SU-DHL-6 (cell line): ENCODE measurements at regions not wholly inside any gene's neighbourhood (a gene's known extent, or its start where the extent isn't known, plus 50 kb on each side); places are given as distances from the start of the nearest gene placed in this dataset.

Experiments used
- H2AFZ ChIP-seq: fragments of 200-600 bp; sonication (generic); 2 replicates; pipeline ENCODE4 v1.6.1; 2014; ENCODE audit warnings: low read depth, mild to moderate bottlenecking, moderate library complexity, mixed read lengths, antibody characterized with exemption, low read length; ENCODE audit not compliant: severe bottlenecking
- H3F3A ChIP-seq: fragments of 200-600 bp; shearing (Covaris generic); 2 replicates; pipeline ENCODE4 v1.6.0; 2016; ENCODE audit warnings: antibody characterized with exemption, mild to moderate bottlenecking; ENCODE audit not compliant: insufficient read depth
- H3K27ac ChIP-seq: fragments of 200-600 bp; sonication (generic); 2 replicates; pipeline ENCODE4 v1.5.1; 2016; ENCODE audit warnings: low read depth, mild to moderate bottlenecking, low read length, moderate library complexity, mixed read lengths
- H3K27me3 ChIP-seq: fragments of 200-600 bp; sonication (generic), shearing (Covaris generic); 2 replicates; pipeline ENCODE4 v1.6.0; 2014; ENCODE audit warnings: mild to moderate bottlenecking, low read length
- H3K36me3 ChIP-seq: fragments of 200-600 bp; sonication (generic); 2 replicates; pipeline ENCODE4 v1.6.1; 2014; ENCODE audit warnings: mild to moderate bottlenecking, low read length, mixed read lengths
- H3K4me2 ChIP-seq: fragments of 300-600, 200-600 bp; shearing (Covaris generic), sonication (generic); 2 replicates; pipeline ENCODE4 v1.6.0; 2014; ENCODE audit warnings: low read length, low read depth, mild to moderate bottlenecking; ENCODE audit not compliant: poor library complexity, severe bottlenecking
- H3K4me3 ChIP-seq: fragments of 200-600 bp; sonication (generic); 2 replicates; pipeline ENCODE4 v1.5.1; 2014; ENCODE audit warnings: antibody characterized with exemption, low read length, mild to moderate bottlenecking, mixed read lengths; ENCODE audit not compliant: insufficient read depth, poor library complexity, severe bottlenecking
- H3K79me2 ChIP-seq: fragments of 200-600 bp; sonication (generic); 2 replicates; pipeline ENCODE4 v1.6.1; 2014; ENCODE audit warnings: mild to moderate bottlenecking, low read length, moderate library complexity; ENCODE audit not compliant: insufficient read depth
- H3K9ac ChIP-seq: fragments of 200-600 bp; sonication (generic); 2 replicates; pipeline ENCODE4 v1.7.0; 2014; ENCODE audit warnings: mild to moderate bottlenecking, low read length
- H3K9me2 ChIP-seq: fragments of 200-600 bp; sonication (generic); replicated peaks from 2 replicates; pipeline ENCODE4 v1.6.1; 2014; ENCODE audit warnings: low read length; ENCODE audit not compliant: insufficient read depth
- H3K9me3 ChIP-seq: fragments of 200-600 bp; sonication (generic); 2 replicates; pipeline ENCODE4 v1.6.1; 2014; ENCODE audit warnings: low read length, mixed read lengths; ENCODE audit not compliant: insufficient read depth
- H4K20me1 ChIP-seq: fragments of 200-600 bp; sonication (generic); 2 replicates; pipeline ENCODE4 v1.6.1; 2014; ENCODE audit warnings: low read depth, mild to moderate bottlenecking, antibody characterized with exemption, low read length, moderate library complexity, mixed read lengths
- CTCF ChIP-seq: fragments of 200-600 bp; sonication (generic); IDR thresholded peaks from one replicate; pipeline ENCODE4 v1.5.1; 2017; ENCODE audit warnings: antibody characterized with exemption, mild to moderate bottlenecking, low read length, moderate library complexity; ENCODE audit not compliant: insufficient read depth, poor library complexity, severe bottlenecking
- EZH2phosphoT487 ChIP-seq: fragments of 200-600 bp; sonication (generic), shearing (Covaris generic); conservative IDR thresholded peaks from 2 replicates; pipeline ENCODE4 v1.6.1; 2018; ENCODE audit warnings: mild to moderate bottlenecking, antibody characterized with exemption, low read length, moderate library complexity, mixed read lengths

- H3F3A ChIP-seq = no peaks in the 10 kb centered on the region
- H3K9ac ChIP-seq = no peak overlapping the region
- no peaks in the 10 kb centered on the region for H3K36me3 ChIP-seq
- no peak overlapping the region for H2AFZ ChIP-seq
- no peak overlapping the region for H3K27ac ChIP-seq
- H3K4me3 ChIP-seq = no peak overlapping the region
- H3K9me3 ChIP-seq = no peaks in the 10 kb centered on the region
- H3K4me2 ChIP-seq = no peak overlapping the region
- TF ChIP-seq EZH2phosphoT487 = no peak
- H4K20me1 ChIP-seq = no peaks in the 10 kb centered on the region
- H3K27me3 ChIP-seq = no peaks in the 10 kb centered on the region
- no peaks in the 10 kb centered on the region for H3K9me2 ChIP-seq
- H3K79me2 ChIP-seq = no peaks in the 10 kb centered on the region
Observed at GRCh38 chr2:142682528-142682927, 194.9 kb upstream of the KYNU start.

DNA sequence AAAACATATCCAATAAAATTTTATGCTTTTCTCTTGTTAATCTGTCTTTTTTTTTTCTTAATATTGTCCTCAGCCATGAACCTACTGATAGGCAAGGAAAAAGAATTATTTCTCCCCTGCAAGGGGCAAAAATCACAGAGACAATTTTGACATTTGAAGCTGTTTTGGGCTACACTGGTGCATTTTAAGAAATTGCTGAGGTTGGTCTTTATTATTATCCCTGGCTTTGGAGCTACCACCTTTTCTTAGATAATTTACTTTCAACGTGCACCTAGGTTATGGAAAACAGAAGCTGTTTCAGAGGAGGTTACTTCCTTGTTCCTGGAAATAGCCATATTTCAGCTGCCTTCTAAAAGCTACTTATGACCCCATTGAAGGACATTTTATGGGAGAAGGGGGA is 195.5 kb upstream of the KYNU start:
- Histone ChIP-seq H3K9me3 (no peaks in the 10 kb centered on the region), H2AFZ (no peak overlapping the region), H3K36me3 (no peaks in the 10 kb centered on the region), H3F3A (no peaks in the 10 kb centered on the region), H3K4me3 (no peak overlapping the region), H3K27ac (no peak overlapping the region), H3K9ac (no peak overlapping the region), H3K4me2 (no peak overlapping the region), H3K27me3 (no peaks in the 10 kb centered on the region), H4K20me1 (no peaks in the 10 kb centered on the region), H3K79me2 (no peaks in the 10 kb centered on the region), H3K9me2 (no peaks in the 10 kb centered on the region)
- TF ChIP-seq EZH2phosphoT487 = no peak
- TF ChIP-seq CTCF = no peak

GRCh38 chr2:142678164-142678563 is 199.3 kb upstream of the KYNU start:
- no peaks in the 10 kb centered on the region for H3F3A ChIP-seq
- no peak overlapping the region for H3K9ac ChIP-seq
- H3K4me3 ChIP-seq = no peak overlapping the region
- H3K9me3 ChIP-seq = no peaks in the 10 kb centered on the region
- no peaks in the 10 kb centered on the region for H4K20me1 ChIP-seq
- no peaks in the 10 kb centered on the region for H3K27me3 ChIP-seq
- TF ChIP-seq EZH2phosphoT487 (no peak), CTCF (no peak)
- H3K4me2 ChIP-seq = no peak overlapping the region
- H3K27ac ChIP-seq = no peak overlapping the region
- no peaks in the 10 kb centered on the region for H3K36me3 ChIP-seq
- no peaks in the 10 kb centered on the region for H3K79me2 ChIP-seq
- H3K9me2 ChIP-seq = no peaks in the 10 kb centered on the region
- H2AFZ ChIP-seq = no peak overlapping the region

DNA sequence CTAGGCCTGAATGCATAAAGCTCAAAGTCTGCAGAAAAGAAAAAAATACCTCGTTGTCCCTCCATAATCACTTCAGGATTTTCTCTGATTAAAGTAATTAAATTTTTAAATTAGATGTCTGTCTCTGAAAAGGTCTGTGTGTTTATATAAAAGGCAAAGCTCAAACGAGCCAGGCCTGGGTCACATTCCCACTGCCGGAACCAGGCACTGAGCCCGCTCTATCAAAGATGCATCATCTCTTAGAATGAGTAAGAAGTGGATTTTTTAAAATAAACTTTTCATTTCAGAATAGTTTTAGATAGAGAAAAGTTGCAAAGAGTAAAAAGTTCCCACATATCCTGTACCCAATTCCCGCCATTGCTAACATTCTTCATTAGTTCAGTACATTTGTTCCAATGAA is 202.1 kb upstream of the KYNU start:
- Histone ChIP-seq H2AFZ (no peak overlapping the region), H4K20me1 (no peaks in the 10 kb centered on the region), H3K27ac (no peak overlapping the region), H3K36me3 (no peaks in the 10 kb centered on the region), H3K4me3 (no peak overlapping the region), H3K4me2 (no peak overlapping the region), H3K9me2 (no peaks in the 10 kb centered on the region), H3K27me3 (no peaks in the 10 kb centered on the region), H3K9ac (no peak overlapping the region), H3F3A (no peaks in the 10 kb centered on the region), H3K9me3 (no peaks in the 10 kb centered on the region), H3K79me2 (no peaks in the 10 kb centered on the region)
- TF ChIP-seq CTCF (no peak), EZH2phosphoT487 (no peak)
